PC-9 (cell line): ENCODE measurements at regions not wholly inside any gene's neighbourhood (a gene's known extent, or its start where the extent isn't known, plus 50 kb on each side); places are given as distances from the start of the nearest gene placed in this dataset.

Source experiments
- CTCF ChIP-seq: fragments of 200-600 bp; sonication (generic); conservative IDR thresholded peaks from 2 replicates; pipeline ENCODE4 v1.6.1; 2017; ENCODE audit warnings: mixed run types, antibody characterized with exemption, mild to moderate bottlenecking, moderate library complexity
- EZH2 ChIP-seq: fragments of 200-600 bp; sonication (generic); IDR thresholded peaks from 2 replicates; pipeline ENCODE4 v1.8.0; 2017; ENCODE audit warnings: antibody characterized with exemption, low read depth

GRCh38 chr4:35538807-35539206, 705.5 kb downstream of the ARAP2 start:
- TF ChIP-seq CTCF (no peak), EZH2 (no peak)
